ENCODE measurements at regions not wholly inside any gene's neighbourhood (a gene's known extent, or its start where the extent isn't known, plus 50 kb on each side); places are given as distances from the start of the nearest gene placed in this dataset.

DNA sequence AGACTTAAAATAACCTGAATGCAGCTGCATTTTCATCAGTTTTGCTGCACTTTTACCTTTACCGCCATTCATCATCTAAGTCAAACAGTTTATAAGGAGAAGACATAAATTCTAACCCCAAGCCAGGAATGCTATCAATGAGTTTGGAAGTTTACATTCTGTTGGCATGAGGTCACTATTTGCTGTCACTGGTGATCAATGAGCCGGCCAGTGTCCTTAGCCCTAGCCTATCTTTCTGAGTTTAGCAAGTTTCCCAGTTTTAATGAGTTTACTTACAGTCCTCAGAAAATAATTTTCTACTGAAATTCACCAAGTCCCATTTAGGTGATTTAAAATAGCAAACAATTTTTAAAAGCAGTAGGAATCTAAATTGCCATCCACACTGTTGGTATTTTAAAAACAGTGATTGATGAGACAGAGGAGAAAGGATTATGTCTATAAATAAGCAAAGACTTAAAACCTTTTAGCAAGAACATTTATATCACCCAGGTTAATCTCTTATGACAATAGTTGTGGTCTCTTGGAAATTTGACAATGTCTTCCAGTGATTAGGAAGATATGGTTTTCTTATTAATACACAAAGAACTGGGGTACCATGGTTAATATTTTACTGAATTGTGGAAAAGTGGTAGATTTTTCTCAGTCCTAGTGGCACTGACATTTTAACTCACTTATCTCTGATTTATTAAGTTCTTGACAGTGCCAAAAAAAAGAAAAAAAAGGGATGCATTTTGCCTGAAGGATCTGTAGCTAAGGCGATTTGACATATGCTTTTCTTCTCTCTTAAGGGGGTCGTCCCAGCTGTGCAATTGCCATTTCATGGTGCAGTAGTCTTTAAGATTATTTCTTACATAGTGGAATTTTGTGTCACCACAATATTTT lies 443.4 kb upstream of the ANKRD30A start:
- Histone ChIP-seq H3K27me3 (ENCODE audit: insufficient read depth, low read depth, severe bottlenecking) (no peaks in the 10 kb centered on the region), H3K36me3 (no peaks in the 10 kb centered on the region), H3K9me3 (ENCODE audit: severe bottlenecking) (no peaks in the 10 kb centered on the region), H3K4me3 (ENCODE audit: low read depth, low read length) (no peak overlapping the region), H3K27ac (no peak overlapping the region)
- TF ChIP-seq, protein P1, sequence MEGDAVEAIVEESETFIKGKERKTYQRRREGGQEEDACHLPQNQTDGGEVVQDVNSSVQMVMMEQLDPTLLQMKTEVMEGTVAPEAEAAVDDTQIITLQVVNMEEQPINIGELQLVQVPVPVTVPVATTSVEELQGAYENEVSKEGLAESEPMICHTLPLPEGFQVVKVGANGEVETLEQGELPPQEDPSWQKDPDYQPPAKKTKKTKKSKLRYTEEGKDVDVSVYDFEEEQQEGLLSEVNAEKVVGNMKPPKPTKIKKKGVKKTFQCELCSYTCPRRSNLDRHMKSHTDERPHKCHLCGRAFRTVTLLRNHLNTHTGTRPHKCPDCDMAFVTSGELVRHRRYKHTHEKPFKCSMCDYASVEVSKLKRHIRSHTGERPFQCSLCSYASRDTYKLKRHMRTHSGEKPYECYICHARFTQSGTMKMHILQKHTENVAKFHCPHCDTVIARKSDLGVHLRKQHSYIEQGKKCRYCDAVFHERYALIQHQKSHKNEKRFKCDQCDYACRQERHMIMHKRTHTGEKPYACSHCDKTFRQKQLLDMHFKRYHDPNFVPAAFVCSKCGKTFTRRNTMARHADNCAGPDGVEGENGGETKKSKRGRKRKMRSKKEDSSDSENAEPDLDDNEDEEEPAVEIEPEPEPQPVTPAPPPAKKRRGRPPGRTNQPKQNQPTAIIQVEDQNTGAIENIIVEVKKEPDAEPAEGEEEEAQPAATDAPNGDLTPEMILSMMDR (IDR thresholded peaks at IDR 0.05; ENCODE audit: low read depth, low read length), result no peak
- DNase-seq, result no peak

DNA sequence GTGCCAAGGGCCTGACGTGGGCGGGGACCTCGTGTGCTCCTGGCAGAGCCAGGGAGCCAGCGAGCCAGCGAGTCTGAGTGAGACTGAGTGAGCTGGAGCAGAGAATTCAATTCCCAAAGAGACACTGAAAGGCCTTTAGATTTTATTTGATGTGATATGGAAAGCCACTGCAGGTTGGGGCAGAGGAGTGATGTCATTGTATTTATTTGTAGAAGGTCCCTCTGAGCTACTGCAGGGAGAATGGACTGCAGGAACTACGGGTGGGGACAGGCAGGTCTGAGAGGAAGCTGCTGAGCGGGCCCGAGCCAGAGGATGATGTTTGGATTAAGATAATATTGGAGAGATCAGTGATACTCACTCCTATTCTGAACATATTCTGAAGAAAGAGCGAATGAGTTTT lies 445.8 kb upstream of the ANKRD30A start:
- DNase-seq, result no peak
- no peaks in the 10 kb centered on the region for H3K27me3 ChIP-seq (ENCODE audit: insufficient read depth, low read depth, severe bottlenecking)
- H3K9me3 ChIP-seq (ENCODE audit: severe bottlenecking), result no peaks in the 10 kb centered on the region
- no peak overlapping the region for H3K27ac ChIP-seq
- TF ChIP-seq, protein P1 (IDR thresholded peaks at IDR 0.05; ENCODE audit: low read depth, low read length), result no peak
- H3K4me3 ChIP-seq (ENCODE audit: low read depth, low read length), result no peak overlapping the region
- no peaks in the 10 kb centered on the region for H3K36me3 ChIP-seq

- no peaks in the 10 kb centered on the region for H3K27me3 ChIP-seq (ENCODE audit: insufficient read depth, low read depth, severe bottlenecking)
- H3K27ac ChIP-seq, result no peak overlapping the region
- TF ChIP-seq, protein P1 (IDR thresholded peaks at IDR 0.05; ENCODE audit: low read depth, low read length), result no peak
- DNase-seq, result no peak
- H3K36me3 ChIP-seq, result no peaks in the 10 kb centered on the region
- H3K9me3 ChIP-seq (ENCODE audit: severe bottlenecking), result no peaks in the 10 kb centered on the region
- H3K4me3 ChIP-seq (ENCODE audit: low read depth, low read length), result no peak overlapping the region
These were observed 448.0 kb upstream of the ANKRD30A start for GRCh38 chr10:36677431-36677768.

- H3K4me3 ChIP-seq (ENCODE audit: low read depth, low read length), result no peak overlapping the region
- H3K9me3 ChIP-seq (ENCODE audit: severe bottlenecking), result no peaks in the 10 kb centered on the region
- H3K27me3 ChIP-seq (ENCODE audit: insufficient read depth, low read depth, severe bottlenecking), result no peaks in the 10 kb centered on the region
- no peaks in the 10 kb centered on the region for H3K36me3 ChIP-seq
- TF ChIP-seq, protein P1 (IDR thresholded peaks at IDR 0.05; ENCODE audit: low read depth, low read length), result no peak
- no peak for DNase-seq
- H3K27ac ChIP-seq, result no peak overlapping the region
These were observed 448.5 kb upstream of the ANKRD30A start for GRCh38 chr10:36676756-36677430.

DNA sequence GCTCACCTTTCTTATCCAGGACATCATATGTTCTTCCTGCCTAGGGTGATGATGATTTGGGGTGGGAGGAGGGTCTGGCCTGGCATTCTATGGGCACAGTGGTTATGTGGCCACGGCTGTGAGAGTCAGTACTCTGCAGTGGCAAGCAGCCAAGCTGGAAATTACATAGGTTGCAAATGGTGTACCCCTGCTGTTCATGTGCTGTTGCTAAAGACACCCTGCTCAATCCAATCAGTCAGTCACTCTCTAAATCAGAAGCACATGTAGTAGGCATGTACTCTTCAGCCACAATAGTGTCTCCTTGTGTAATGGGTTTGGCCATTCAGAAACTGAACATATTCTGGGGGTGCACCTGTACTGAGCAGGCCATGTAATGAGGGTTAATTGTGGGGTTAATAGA lies 449.1 kb upstream of the ANKRD30A start:
- H3K4me3 ChIP-seq (ENCODE audit: low read depth, low read length), result no peak overlapping the region
- TF ChIP-seq, protein P1 (IDR thresholded peaks at IDR 0.05; ENCODE audit: low read depth, low read length), result no peak
- H3K9me3 ChIP-seq (ENCODE audit: severe bottlenecking), result no peaks in the 10 kb centered on the region
- DNase-seq, result no peak
- H3K27ac ChIP-seq, result no peak overlapping the region
- no peaks in the 10 kb centered on the region for H3K36me3 ChIP-seq
- no peaks in the 10 kb centered on the region for H3K27me3 ChIP-seq (ENCODE audit: insufficient read depth, low read depth, severe bottlenecking)
